ENCODE measurements at regions not wholly inside any gene's neighbourhood (a gene's known extent, or its start where the extent isn't known, plus 50 kb on each side); places are given as distances from the start of the nearest gene placed in this dataset.

- TF ChIP-seq RAD21 (IDR thresholded peaks at IDR 0.05; ENCODE audit: low read depth) = no peak
- TF ChIP-seq EGR1 (IDR thresholded peaks at IDR 0.05) = no peak
- no peak for TF ChIP-seq CEBPB (IDR thresholded peaks at IDR 0.05)
- TF ChIP-seq, protein P1, sequence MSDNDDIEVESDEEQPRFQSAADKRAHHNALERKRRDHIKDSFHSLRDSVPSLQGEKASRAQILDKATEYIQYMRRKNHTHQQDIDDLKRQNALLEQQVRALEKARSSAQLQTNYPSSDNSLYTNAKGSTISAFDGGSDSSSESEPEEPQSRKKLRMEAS (IDR thresholded peaks at IDR 0.05) = no peak
- no peak for TF ChIP-seq FOXM1 (IDR thresholded peaks at IDR 0.05; ENCODE audit: borderline replicate concordance, low read depth)
- no peak for TF ChIP-seq TAF1 (IDR thresholded peaks at IDR 0.05; ENCODE audit: low read depth)
- no peak for TF ChIP-seq EP300 (IDR thresholded peaks at IDR 0.05; ENCODE audit: borderline replicate concordance)
- no peak for TF ChIP-seq NFIC (IDR thresholded peaks at IDR 0.05)
- TF ChIP-seq CREB1 (IDR thresholded peaks at IDR 0.05; ENCODE audit: low read depth) = no peak
- no peak for TF ChIP-seq YY1 (IDR thresholded peaks at IDR 0.05; ENCODE audit: low read depth)
- TF ChIP-seq REST (IDR thresholded peaks at IDR 0.05; ENCODE audit: low read depth) = no peak
Observed at GRCh38 chr6:71430018-71430417, 141.4 kb downstream of the OGFRL1 start.

Measured in Ishikawa (cell line).